GM19468 (cell line): ENCODE measurements at regions not wholly inside any gene's neighbourhood (a gene's known extent, or its start where the extent isn't known, plus 50 kb on each side); places are given as distances from the start of the nearest gene placed in this dataset.
A peak's percentile ranks its signal among the peaks of the same experiment; 100 is the strongest.
"Not testable (repeated sequence)": the region's sequence is repeated elsewhere in the genome, so short reads cannot be mapped to it uniquely, and the experiment has no call there.

ENCODE experiments used
- ATAC-seq: cut with Tn5 transposase; IDR thresholded peaks from one replicate; pipeline ENCODE4 v1.9.1; 2021; ENCODE audit warnings: mild to moderate bottlenecking, moderate library complexity, moderate number of reproducible peaks; ENCODE audit not compliant: unreplicated experiment; ENCODE audit errors: extremely low read depth

GRCh38 chr13:58946274-58946673 is 1217.5 kb downstream of the DIAPH3 start:
- ATAC-seq: no peak

DNA sequence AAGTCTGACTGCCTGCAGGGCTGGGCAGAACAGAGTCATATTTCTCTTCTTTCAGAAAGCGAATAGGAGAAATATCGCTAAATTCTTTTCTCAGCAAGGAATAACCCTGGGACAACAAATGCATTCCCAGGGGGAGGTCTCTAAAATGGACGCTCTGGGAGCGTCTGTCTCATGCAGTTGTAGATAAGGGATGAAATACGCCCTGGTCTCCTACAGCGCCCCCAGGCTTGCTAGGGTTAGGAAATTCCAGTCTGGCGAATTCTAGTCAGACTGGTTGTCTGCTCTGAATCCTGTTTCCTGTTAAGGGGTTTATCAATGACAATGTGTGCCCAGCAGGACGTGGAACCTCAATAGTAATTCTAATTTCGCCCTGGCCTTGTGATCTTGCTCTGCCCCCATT is 1214.1 kb downstream of the DIAPH3 start:
- ATAC-seq: no peak

GRCh38 chr13:58950911-58951310 is 1212.8 kb downstream of the DIAPH3 start:
- ATAC-seq: no peak

DNA sequence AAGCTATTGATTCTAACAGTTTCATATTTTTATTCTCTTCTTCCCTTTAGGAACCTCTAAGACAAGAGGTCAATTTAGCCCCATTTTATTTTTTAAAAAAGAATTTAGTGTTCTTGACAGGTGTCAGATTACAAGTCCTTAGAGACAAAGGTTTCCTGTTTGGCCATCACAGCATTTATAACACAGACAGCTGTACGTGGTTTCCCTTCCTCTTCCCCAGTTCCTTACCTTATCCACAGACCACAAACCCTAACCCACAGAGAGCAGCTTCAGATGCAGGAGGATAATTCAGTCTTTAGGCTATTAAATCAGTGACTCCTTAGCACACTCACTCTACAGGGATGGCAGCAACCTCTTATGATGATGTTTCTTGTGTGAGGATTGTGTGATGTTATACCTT is 1210.1 kb downstream of the DIAPH3 start:
- ATAC-seq: peak; percentile 78

DNA sequence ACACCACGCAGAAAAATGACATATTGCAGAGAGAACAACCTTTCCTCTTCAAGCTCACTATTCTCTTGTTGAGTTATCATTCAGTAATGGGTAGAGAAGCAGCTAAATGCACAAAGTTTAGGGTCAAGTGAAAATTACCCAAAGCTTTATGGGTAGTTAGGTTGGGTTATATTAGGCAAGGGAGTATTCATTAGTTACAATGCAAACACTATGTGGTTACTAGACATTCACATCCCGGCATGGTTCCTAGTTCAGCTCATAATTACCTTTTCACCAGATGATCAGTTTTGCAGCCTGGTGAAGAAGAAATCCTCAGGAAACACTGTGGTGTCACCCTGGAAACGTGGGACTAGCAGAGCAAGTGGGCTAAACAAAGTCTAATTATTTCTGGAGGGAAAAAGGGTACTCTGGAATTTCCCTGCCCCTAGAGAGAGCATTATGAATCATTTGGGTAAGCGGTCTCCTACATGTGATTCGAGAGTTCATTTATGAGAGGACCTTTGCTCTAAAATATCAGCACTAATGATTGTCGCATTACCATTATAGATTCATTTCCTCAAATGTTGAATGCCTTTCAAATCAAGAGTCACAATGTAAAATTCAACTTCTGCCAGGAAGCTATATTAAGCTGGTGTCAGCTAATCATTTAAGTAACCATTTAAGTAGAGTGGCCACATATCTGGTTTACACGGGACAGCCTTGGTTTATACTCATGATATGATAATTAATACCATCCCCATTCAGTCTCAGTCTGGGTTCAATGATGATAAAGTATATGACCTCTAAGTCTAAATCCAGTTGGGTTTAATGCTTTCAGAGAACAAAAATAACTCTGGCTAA is 1208.0 kb downstream of the DIAPH3 start:
- ATAC-seq: peak; percentile 37

DNA sequence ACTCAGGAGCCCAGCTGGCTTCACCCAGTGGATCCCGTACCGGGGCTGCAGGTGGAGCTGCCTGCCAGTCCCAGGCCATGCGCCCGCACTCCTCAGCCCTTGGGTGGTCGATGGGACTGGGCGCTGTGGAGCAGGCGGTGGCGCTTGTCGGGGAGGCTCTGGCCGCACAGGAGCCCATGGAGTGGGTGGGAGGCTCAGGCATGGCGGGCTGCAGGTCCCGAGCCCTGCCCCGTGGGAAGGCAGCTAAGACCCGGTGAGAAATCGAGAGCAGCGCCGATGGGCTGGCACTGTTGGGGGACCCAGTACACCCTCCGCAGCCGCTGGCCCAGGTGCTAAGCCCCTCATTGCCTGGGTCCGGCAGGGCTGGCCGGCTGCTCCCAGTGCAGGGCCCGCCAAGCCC is 1205.6 kb downstream of the DIAPH3 start:
- not testable (repeated sequence) for ATAC-seq

DNA sequence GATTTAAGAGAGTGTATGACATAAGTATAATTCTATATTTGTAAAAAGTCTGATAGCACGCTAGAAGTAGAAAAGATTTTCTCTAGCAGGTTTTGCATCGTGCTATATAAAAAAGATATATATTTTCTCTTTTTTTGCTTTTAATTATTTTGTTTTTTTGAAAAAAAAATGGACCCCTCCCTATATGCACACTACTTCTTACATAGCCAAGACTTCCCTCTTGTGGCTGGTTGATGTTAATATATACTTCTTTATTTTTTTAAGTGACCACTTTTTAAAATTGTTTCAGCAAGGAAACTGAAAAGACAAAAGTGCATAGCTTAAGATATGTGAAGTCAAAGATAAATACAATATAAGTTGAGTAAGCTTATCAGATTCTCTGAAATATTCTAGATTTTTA is 1202.8 kb downstream of the DIAPH3 start:
- no peak for ATAC-seq

GRCh38 chr13:58963321-58963720 is 1200.4 kb downstream of the DIAPH3 start:
- ATAC-seq: no peak

DNA sequence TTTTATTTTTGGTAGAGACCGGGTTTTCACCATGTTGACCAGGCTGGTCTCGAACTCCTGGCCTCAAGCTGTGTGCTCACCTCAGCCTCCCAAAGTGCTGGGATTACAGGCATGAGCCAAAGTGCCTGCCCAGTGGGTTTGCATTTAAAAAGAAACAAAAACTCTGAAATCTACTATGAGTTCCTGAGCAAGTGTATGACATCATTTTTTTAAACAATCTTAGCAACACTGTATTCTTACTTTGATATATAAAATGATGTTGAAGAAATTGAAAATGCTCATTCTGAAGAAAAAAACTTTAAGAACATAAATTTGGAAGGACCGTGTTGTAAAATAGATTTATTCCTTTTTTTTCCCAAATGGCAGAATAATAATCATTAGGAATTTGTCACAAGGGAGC is 1199.7 kb downstream of the DIAPH3 start:
- ATAC-seq: no peak

DNA sequence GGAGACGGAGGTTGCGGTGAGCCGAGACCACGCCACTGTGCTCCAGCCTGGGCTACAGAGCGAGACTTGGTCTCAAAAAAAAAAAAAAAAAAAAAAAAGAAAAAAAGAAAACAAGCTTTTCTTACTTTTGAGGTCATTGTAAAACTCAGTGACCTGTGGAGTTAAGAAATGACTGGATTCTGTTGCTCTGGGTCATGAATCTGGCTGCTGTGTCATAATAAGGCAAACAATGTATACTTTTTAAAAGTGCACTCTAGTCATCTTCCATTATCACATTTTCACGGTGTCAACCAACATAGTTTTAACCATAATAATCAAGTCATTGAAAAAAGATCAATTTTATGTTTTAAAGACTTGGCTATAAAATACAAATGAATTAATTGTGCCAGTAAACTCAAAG is 1186.6 kb downstream of the DIAPH3 start:
- ATAC-seq: no peak

- ATAC-seq: no peak
Measured at GRCh38 chr13:58978331-58978730, 1185.4 kb downstream of the DIAPH3 start.

- ATAC-seq: no peak
Measured at GRCh38 chr13:58979851-58980250, 1183.9 kb downstream of the DIAPH3 start.

GRCh38 chr13:58985845-58986244 is 1177.9 kb downstream of the DIAPH3 start:
- no peak for ATAC-seq

DNA sequence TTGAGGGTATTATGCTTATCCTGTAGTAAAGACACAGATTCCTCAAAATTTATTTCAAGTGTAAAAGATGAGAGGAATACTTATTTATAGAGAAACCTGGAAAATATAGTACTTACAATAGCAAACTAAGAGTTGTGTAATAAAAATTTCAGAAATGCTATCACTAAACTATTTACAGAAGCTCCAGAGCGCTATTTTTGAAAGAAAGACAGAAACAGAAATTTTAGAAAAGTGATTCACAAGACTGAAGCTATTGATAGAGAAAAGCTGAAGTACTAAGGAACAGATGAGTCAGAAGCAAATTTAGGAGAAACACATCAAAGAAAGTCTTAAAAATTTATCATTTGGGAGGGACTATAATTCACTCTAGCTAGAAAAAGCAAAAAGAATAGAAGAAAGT is 1174.2 kb downstream of the DIAPH3 start:
- no peak for ATAC-seq

GRCh38 chr13:58991826-58992477 is 1171.8 kb downstream of the DIAPH3 start:
- no peak for ATAC-seq

- ATAC-seq: no peak
Measured at GRCh38 chr13:58992478-58993042, 1171.2 kb downstream of the DIAPH3 start.

- ATAC-seq: no peak
Measured at GRCh38 chr13:58994077-58994476, 1169.7 kb downstream of the DIAPH3 start.

- no peak for ATAC-seq
Measured at GRCh38 chr13:58994777-58995176, 1169.0 kb downstream of the DIAPH3 start.

- ATAC-seq: no peak
Measured at GRCh38 chr13:58998716-58999115, 1165.0 kb downstream of the DIAPH3 start.

DNA sequence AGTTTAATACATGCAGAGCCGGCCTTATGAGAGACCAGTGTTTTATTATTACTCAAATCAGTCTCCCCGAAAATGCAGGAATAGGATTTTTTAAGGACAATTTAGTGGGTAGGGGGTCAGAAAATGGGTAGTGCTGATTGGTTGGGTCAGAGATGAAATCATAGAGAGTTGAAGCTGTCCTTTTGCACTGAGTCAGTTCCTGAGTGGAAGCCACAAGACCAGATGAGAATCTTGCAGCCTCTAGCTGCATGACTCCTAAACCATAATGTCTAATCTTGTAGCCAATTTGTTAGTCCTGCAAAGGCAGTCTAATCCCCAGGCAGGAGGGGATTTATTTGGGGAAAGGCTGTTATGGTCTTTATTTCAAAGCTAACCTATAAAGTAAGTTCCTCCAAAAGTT is 1163.9 kb downstream of the DIAPH3 start:
- no peak for ATAC-seq

- ATAC-seq: no peak
Measured at GRCh38 chr13:59000770-59001169, 1163.0 kb downstream of the DIAPH3 start.
